ENCODE measurements at regions not wholly inside any gene's neighbourhood (a gene's known extent, or its start where the extent isn't known, plus 50 kb on each side); places are given as distances from the start of the nearest gene placed in this dataset.

DNA sequence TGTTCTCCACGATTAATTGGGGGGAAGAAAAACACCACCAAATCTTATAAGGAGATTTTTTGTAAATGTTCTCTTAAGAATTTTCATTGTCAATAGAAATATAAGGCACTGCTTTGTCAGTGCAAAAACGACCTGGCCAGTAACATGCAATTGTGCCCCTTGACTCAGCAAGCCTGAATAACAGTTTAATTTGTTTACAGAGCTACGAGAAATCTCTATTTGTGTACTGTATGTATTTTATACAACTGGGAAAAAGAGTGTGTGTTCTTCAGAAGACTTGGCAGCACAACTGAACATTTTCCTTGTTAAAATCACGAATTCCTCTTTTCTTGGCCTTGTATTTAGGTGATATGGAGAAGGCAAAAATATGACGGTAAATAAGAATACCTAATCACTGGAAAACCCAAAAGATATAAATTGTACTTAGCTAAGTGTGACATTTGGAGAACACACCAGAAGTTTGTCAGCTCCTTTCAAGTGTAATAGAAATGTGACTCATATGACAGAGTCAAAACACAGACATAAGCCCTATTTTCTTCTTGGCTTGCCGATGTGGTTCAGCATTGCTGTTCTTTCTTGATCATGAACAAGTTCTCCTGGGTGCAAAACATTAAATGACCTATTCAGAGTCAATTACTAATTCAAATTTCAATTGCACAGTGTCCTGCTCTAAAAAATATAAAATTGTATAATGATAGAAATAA is 945.0 kb upstream of the INTU start:
- DNase-seq, result peak; percentile 81
- no peaks in the 10 kb centered on the region for H3K27me3 ChIP-seq (ENCODE audit: control insufficient read depth, insufficient read depth, low read length)
- no peak overlapping the region for H3K4me3 ChIP-seq (ENCODE audit: low read length)
- no CpG with 5 or more reads among the region's 6 CpGs for WGBS (ENCODE audit: insufficient coverage)
- H3K27ac ChIP-seq (ENCODE audit: low read length), result no peak overlapping the region
- H3K9me3 ChIP-seq (replicated peaks; ENCODE audit: control insufficient read depth, low read depth, low read length), result no peaks in the 10 kb centered on the region
- no peaks in the 10 kb centered on the region for H3K36me3 ChIP-seq (ENCODE audit: control insufficient read depth, insufficient read depth, low read length)
- H3K4me1 ChIP-seq (ENCODE audit: control insufficient read depth, insufficient read depth, low read length), result no peaks in the 10 kb centered on the region

- no peak for DNase-seq
- Histone ChIP-seq H3K36me3 (ENCODE audit: control insufficient read depth, insufficient read depth, low read length) (no peaks in the 10 kb centered on the region), H3K4me3 (ENCODE audit: low read length) (no peak overlapping the region), H3K4me1 (ENCODE audit: control insufficient read depth, insufficient read depth, low read length) (no peaks in the 10 kb centered on the region), H3K9me3 (replicated peaks; ENCODE audit: control insufficient read depth, low read depth, low read length) (no peaks in the 10 kb centered on the region), H3K27me3 (ENCODE audit: control insufficient read depth, insufficient read depth, low read length) (no peaks in the 10 kb centered on the region), H3K27ac (ENCODE audit: low read length) (no peak overlapping the region)
- no CpG with 5 or more reads among the region's 1 CpG for WGBS (ENCODE audit: insufficient coverage)
These were observed 941.0 kb upstream of the INTU start for GRCh38 chr4:126691797-126692196.

- H3K27ac ChIP-seq (ENCODE audit: low read length), result no peak overlapping the region
- peaks cover 2% of the 10 kb centered on the region for H3K4me1 ChIP-seq (ENCODE audit: control insufficient read depth, insufficient read depth, low read length)
- H3K36me3 ChIP-seq (ENCODE audit: control insufficient read depth, insufficient read depth, low read length), result no peaks in the 10 kb centered on the region
- H3K4me3 ChIP-seq (ENCODE audit: low read length), result no peak overlapping the region
- WGBS (ENCODE audit: insufficient coverage), result no CpG with 5 or more reads among the region's 1 CpG
- H3K27me3 ChIP-seq (ENCODE audit: control insufficient read depth, insufficient read depth, low read length), result no peaks in the 10 kb centered on the region
- DNase-seq, result no peak
- H3K9me3 ChIP-seq (replicated peaks; ENCODE audit: control insufficient read depth, low read depth, low read length), result no peaks in the 10 kb centered on the region
These were observed 935.0 kb upstream of the INTU start for GRCh38 chr4:126697748-126698147.

DNA sequence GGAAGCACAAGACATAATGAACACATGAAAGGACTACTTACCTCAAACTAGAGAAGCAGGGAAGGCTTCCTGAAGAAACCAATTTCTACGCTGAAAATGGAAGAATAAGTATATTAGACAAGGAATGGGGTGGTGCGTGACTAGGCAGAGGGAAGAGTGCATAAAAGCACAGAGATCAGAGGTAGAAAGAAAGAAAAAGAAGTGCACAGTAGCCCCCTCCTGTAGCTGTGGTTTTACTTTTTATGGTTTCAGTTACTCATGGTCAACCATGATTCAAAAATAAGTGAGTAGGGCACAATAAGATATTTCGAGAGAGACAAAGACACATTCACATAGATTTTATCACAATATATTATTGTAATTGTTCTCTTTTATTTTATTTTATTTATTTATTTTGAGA is 934.5 kb upstream of the INTU start:
- no peak overlapping the region for H3K27ac ChIP-seq (ENCODE audit: low read length)
- peaks cover 2% of the 10 kb centered on the region for H3K4me1 ChIP-seq (ENCODE audit: control insufficient read depth, insufficient read depth, low read length)
- no peaks in the 10 kb centered on the region for H3K36me3 ChIP-seq (ENCODE audit: control insufficient read depth, insufficient read depth, low read length)
- DNase-seq, result no peak
- H3K4me3 ChIP-seq (ENCODE audit: low read length), result no peak overlapping the region
- no peaks in the 10 kb centered on the region for H3K27me3 ChIP-seq (ENCODE audit: control insufficient read depth, insufficient read depth, low read length)
- H3K9me3 ChIP-seq (replicated peaks; ENCODE audit: control insufficient read depth, low read depth, low read length), result no peaks in the 10 kb centered on the region
- WGBS (ENCODE audit: insufficient coverage), result 100% methylated on average over 2 of the region's 3 CpGs

DNA sequence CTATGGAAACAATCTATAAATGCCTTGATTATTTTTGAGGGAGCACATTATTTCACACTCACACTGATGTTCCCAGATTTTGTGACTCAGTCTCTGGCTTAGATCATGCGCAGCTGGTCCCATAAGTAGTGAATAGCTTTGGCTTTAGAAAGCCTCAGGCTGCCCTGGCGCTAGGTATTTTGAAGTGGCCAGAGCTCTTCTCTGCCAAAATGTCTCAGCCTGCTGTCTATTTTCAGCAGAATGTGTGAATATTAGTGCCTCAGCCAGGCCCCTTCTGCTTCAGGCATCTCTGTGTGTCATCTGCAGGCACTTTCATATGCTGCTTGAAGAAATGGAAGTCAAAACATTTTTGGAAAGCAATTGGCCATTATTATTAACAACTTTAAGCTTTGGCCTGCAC is 931.0 kb upstream of the INTU start:
- Histone ChIP-seq H3K36me3 (ENCODE audit: control insufficient read depth, insufficient read depth, low read length) (no peaks in the 10 kb centered on the region), H3K27ac (ENCODE audit: low read length) (no peak overlapping the region), H3K27me3 (ENCODE audit: control insufficient read depth, insufficient read depth, low read length) (no peaks in the 10 kb centered on the region), H3K4me3 (ENCODE audit: low read length) (no peak overlapping the region), H3K4me1 (ENCODE audit: control insufficient read depth, insufficient read depth, low read length) (peaks cover 2% of the 10 kb centered on the region), H3K9me3 (replicated peaks; ENCODE audit: control insufficient read depth, low read depth, low read length) (no peaks in the 10 kb centered on the region)
- peak; percentile 91 for DNase-seq
- 16% methylated on average over 2 of the region's 2 CpGs for WGBS (ENCODE audit: insufficient coverage)

DNA sequence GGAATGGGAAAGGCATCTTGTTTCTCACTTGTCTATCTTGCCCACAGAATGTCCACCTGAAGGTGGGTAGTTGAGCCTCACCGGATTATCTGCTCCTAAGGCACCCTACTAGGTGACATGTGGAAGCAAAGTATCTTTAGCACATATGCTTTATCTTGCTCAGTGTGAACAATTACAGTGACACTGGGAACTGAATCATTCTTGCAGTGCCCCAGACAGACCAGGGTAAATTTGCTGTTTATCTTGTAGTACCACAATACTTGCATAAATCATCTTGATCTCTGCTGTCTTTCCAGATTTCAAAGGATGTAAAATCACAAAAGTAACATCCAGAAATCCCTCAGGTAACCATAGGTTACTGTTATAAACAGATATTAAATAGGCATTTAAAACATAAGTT is 930.0 kb upstream of the INTU start:
- Histone ChIP-seq H3K27me3 (ENCODE audit: control insufficient read depth, insufficient read depth, low read length) (no peaks in the 10 kb centered on the region), H3K9me3 (replicated peaks; ENCODE audit: control insufficient read depth, low read depth, low read length) (no peaks in the 10 kb centered on the region), H3K4me1 (ENCODE audit: control insufficient read depth, insufficient read depth, low read length) (peaks cover 2% of the 10 kb centered on the region), H3K27ac (ENCODE audit: low read length) (no peak overlapping the region), H3K36me3 (ENCODE audit: control insufficient read depth, insufficient read depth, low read length) (no peaks in the 10 kb centered on the region), H3K4me3 (ENCODE audit: low read length) (no peak overlapping the region)
- WGBS (ENCODE audit: insufficient coverage), result no CpG with 5 or more reads among the region's 1 CpG
- no peak for DNase-seq

DNA sequence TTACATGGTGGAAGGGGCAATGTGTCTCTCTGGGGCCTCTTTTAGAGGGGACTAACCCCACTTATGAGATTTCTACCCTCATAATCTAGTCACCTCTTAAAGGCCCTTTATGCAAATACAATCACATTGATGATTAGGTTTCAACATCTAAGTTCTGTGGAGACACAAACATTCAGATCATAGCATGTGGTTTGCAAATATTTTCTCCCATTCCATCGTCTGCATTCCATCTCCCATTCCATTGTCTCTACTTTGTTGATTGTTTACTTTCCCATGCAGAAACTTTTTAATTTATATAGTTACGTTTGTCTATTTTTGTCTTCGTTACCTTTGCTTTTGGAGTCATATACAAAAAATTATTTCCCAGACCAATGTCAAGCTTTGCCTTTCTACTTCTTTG is 927.5 kb upstream of the INTU start:
- Histone ChIP-seq H3K4me3 (ENCODE audit: low read length) (no peak overlapping the region), H3K27ac (ENCODE audit: low read length) (no peak overlapping the region), H3K36me3 (ENCODE audit: control insufficient read depth, insufficient read depth, low read length) (no peaks in the 10 kb centered on the region), H3K4me1 (ENCODE audit: control insufficient read depth, insufficient read depth, low read length) (peaks cover 2% of the 10 kb centered on the region), H3K9me3 (replicated peaks; ENCODE audit: control insufficient read depth, low read depth, low read length) (no peaks in the 10 kb centered on the region), H3K27me3 (ENCODE audit: control insufficient read depth, insufficient read depth, low read length) (no peaks in the 10 kb centered on the region)
- DNase-seq, result no peak
- WGBS (ENCODE audit: insufficient coverage), result no CpG with 5 or more reads among the region's 3 CpGs

DNA sequence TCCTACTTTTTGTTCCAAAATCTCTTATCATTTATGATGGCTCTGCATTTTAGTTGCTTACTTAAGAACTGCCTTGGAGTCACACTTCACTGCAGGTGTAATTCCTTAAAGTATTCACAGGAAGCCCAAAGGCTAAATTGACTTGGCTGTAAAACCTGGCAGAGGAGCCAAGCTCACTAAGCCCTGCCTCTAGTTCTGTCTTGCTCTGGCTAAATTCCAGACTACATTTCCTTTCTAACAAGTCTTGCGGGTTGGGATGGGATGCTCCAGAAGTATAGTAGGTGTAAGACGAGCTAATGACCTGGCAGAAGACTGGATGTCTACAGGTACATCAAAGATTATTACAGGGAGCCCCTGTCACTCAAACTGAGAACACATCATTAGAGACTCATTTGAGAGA is 924.0 kb upstream of the INTU start:
- Histone ChIP-seq H3K4me1 (ENCODE audit: control insufficient read depth, insufficient read depth, low read length) (no peaks in the 10 kb centered on the region), H3K36me3 (ENCODE audit: control insufficient read depth, insufficient read depth, low read length) (no peaks in the 10 kb centered on the region), H3K27ac (ENCODE audit: low read length) (no peak overlapping the region), H3K4me3 (ENCODE audit: low read length) (no peak overlapping the region), H3K9me3 (replicated peaks; ENCODE audit: control insufficient read depth, low read depth, low read length) (no peaks in the 10 kb centered on the region), H3K27me3 (ENCODE audit: control insufficient read depth, insufficient read depth, low read length) (no peaks in the 10 kb centered on the region)
- no peak for DNase-seq
- WGBS (ENCODE audit: insufficient coverage), result no CpG with 5 or more reads among the region's 2 CpGs

- Histone ChIP-seq H3K4me3 (ENCODE audit: low read length) (no peak overlapping the region), H3K9me3 (replicated peaks; ENCODE audit: control insufficient read depth, low read depth, low read length) (no peaks in the 10 kb centered on the region), H3K27me3 (ENCODE audit: control insufficient read depth, insufficient read depth, low read length) (no peaks in the 10 kb centered on the region), H3K27ac (ENCODE audit: low read length) (no peak overlapping the region), H3K4me1 (ENCODE audit: control insufficient read depth, insufficient read depth, low read length) (no peaks in the 10 kb centered on the region), H3K36me3 (ENCODE audit: control insufficient read depth, insufficient read depth, low read length) (no peaks in the 10 kb centered on the region)
- no peak for DNase-seq
These were observed 921.8 kb upstream of the INTU start for GRCh38 chr4:126710935-126711334.

GRCh38 chr4:126715067-126715466 is 917.7 kb upstream of the INTU start:
- WGBS (ENCODE audit: insufficient coverage), result 94% methylated on average over 5 of the region's 8 CpGs
- no peak for DNase-seq

DNA sequence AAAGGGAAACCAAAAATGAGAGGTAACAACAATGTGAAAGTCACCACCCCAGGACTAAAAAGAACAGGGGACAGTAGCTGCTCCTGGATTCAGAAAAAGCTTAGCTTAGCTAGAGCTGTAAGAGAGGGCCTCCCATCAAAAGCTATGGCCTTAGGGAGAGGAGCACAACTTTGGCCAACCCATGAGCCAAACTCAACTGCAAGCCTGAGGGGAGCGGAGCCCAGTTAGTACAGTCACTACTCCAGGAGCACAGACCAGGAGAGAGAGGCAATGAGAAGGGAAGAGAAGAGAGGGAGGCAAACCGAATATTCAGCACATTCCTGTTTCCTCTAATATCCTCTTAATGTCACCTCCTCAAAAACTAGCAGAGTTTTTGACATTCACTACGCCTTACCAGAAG is 917.1 kb upstream of the INTU start:
- Histone ChIP-seq H3K9me3 (replicated peaks; ENCODE audit: control insufficient read depth, low read depth, low read length) (no peaks in the 10 kb centered on the region), H3K36me3 (ENCODE audit: control insufficient read depth, insufficient read depth, low read length) (no peaks in the 10 kb centered on the region), H3K27me3 (ENCODE audit: control insufficient read depth, insufficient read depth, low read length) (no peaks in the 10 kb centered on the region), H3K27ac (ENCODE audit: low read length) (no peak overlapping the region), H3K4me3 (ENCODE audit: low read length) (no peak overlapping the region), H3K4me1 (ENCODE audit: control insufficient read depth, insufficient read depth, low read length) (no peaks in the 10 kb centered on the region)
- no peak for DNase-seq
- no CpG with 5 or more reads among the region's 3 CpGs for WGBS (ENCODE audit: insufficient coverage)

More at GRCh38 chr4:126715067-126715466, 917.7 kb upstream of the INTU start:
- no peaks in the 10 kb centered on the region for H3K9me3 ChIP-seq (replicated peaks; ENCODE audit: control insufficient read depth, low read depth, low read length)
- no peaks in the 10 kb centered on the region for H3K36me3 ChIP-seq (ENCODE audit: control insufficient read depth, insufficient read depth, low read length)
- no peak overlapping the region for H3K4me3 ChIP-seq (ENCODE audit: low read length)
- no peaks in the 10 kb centered on the region for H3K4me1 ChIP-seq (ENCODE audit: control insufficient read depth, insufficient read depth, low read length)
- no peak overlapping the region for H3K27ac ChIP-seq (ENCODE audit: low read length)
- H3K27me3 ChIP-seq (ENCODE audit: control insufficient read depth, insufficient read depth, low read length), result no peaks in the 10 kb centered on the region
